SU-DHL-6 (cell line): ENCODE measurements at regions not wholly inside any gene's neighbourhood (a gene's known extent, or its start where the extent isn't known, plus 50 kb on each side); places are given as distances from the start of the nearest gene placed in this dataset.

ENCODE experiments used
- H2AFZ ChIP-seq: fragments of 200-600 bp; sonication (generic); 2 replicates; pipeline ENCODE4 v1.6.1; 2014; ENCODE audit warnings: low read depth, mild to moderate bottlenecking, moderate library complexity, mixed read lengths, antibody characterized with exemption, low read length; ENCODE audit not compliant: severe bottlenecking
- H3F3A ChIP-seq: fragments of 200-600 bp; shearing (Covaris generic); 2 replicates; pipeline ENCODE4 v1.6.0; 2016; ENCODE audit warnings: antibody characterized with exemption, mild to moderate bottlenecking; ENCODE audit not compliant: insufficient read depth
- H3K27ac ChIP-seq: fragments of 200-600 bp; sonication (generic); 2 replicates; pipeline ENCODE4 v1.5.1; 2016; ENCODE audit warnings: low read depth, mild to moderate bottlenecking, low read length, moderate library complexity, mixed read lengths
- H3K27me3 ChIP-seq: fragments of 200-600 bp; sonication (generic), shearing (Covaris generic); 2 replicates; pipeline ENCODE4 v1.6.0; 2014; ENCODE audit warnings: mild to moderate bottlenecking, low read length
- H3K36me3 ChIP-seq: fragments of 200-600 bp; sonication (generic); 2 replicates; pipeline ENCODE4 v1.6.1; 2014; ENCODE audit warnings: mild to moderate bottlenecking, low read length, mixed read lengths
- H3K4me2 ChIP-seq: fragments of 300-600, 200-600 bp; shearing (Covaris generic), sonication (generic); 2 replicates; pipeline ENCODE4 v1.6.0; 2014; ENCODE audit warnings: low read length, low read depth, mild to moderate bottlenecking; ENCODE audit not compliant: poor library complexity, severe bottlenecking
- H3K4me3 ChIP-seq: fragments of 200-600 bp; sonication (generic); 2 replicates; pipeline ENCODE4 v1.5.1; 2014; ENCODE audit warnings: antibody characterized with exemption, low read length, mild to moderate bottlenecking, mixed read lengths; ENCODE audit not compliant: insufficient read depth, poor library complexity, severe bottlenecking
- H3K79me2 ChIP-seq: fragments of 200-600 bp; sonication (generic); 2 replicates; pipeline ENCODE4 v1.6.1; 2014; ENCODE audit warnings: mild to moderate bottlenecking, low read length, moderate library complexity; ENCODE audit not compliant: insufficient read depth
- H3K9ac ChIP-seq: fragments of 200-600 bp; sonication (generic); 2 replicates; pipeline ENCODE4 v1.7.0; 2014; ENCODE audit warnings: mild to moderate bottlenecking, low read length
- H3K9me2 ChIP-seq: fragments of 200-600 bp; sonication (generic); replicated peaks from 2 replicates; pipeline ENCODE4 v1.6.1; 2014; ENCODE audit warnings: low read length; ENCODE audit not compliant: insufficient read depth
- H3K9me3 ChIP-seq: fragments of 200-600 bp; sonication (generic); 2 replicates; pipeline ENCODE4 v1.6.1; 2014; ENCODE audit warnings: low read length, mixed read lengths; ENCODE audit not compliant: insufficient read depth
- H4K20me1 ChIP-seq: fragments of 200-600 bp; sonication (generic); 2 replicates; pipeline ENCODE4 v1.6.1; 2014; ENCODE audit warnings: low read depth, mild to moderate bottlenecking, antibody characterized with exemption, low read length, moderate library complexity, mixed read lengths
- CTCF ChIP-seq: fragments of 200-600 bp; sonication (generic); IDR thresholded peaks from one replicate; pipeline ENCODE4 v1.5.1; 2017; ENCODE audit warnings: antibody characterized with exemption, mild to moderate bottlenecking, low read length, moderate library complexity; ENCODE audit not compliant: insufficient read depth, poor library complexity, severe bottlenecking
- EZH2phosphoT487 ChIP-seq: fragments of 200-600 bp; sonication (generic), shearing (Covaris generic); conservative IDR thresholded peaks from 2 replicates; pipeline ENCODE4 v1.6.1; 2018; ENCODE audit warnings: mild to moderate bottlenecking, antibody characterized with exemption, low read length, moderate library complexity, mixed read lengths

- H3K9ac ChIP-seq, result no peak overlapping the region
- no peaks in the 10 kb centered on the region for H3K27me3 ChIP-seq
- H3K9me3 ChIP-seq, result no peaks in the 10 kb centered on the region
- H3K4me3 ChIP-seq, result no peak overlapping the region
- no peaks in the 10 kb centered on the region for H4K20me1 ChIP-seq
- H3K9me2 ChIP-seq, result no peaks in the 10 kb centered on the region
- TF ChIP-seq EZH2phosphoT487 (no peak), CTCF (no peak)
- no peaks in the 10 kb centered on the region for H3K79me2 ChIP-seq
- no peak overlapping the region for H3K27ac ChIP-seq
- no peaks in the 10 kb centered on the region for H3F3A ChIP-seq
- no peak overlapping the region for H3K4me2 ChIP-seq
- H2AFZ ChIP-seq, result no peak overlapping the region
- no peaks in the 10 kb centered on the region for H3K36me3 ChIP-seq
Measured at GRCh38 chr5:174192901-174193300, 147.4 kb downstream of the NSG2 start.

GRCh38 chr5:174195517-174195916 lies 150.0 kb downstream of the NSG2 start:
- Histone ChIP-seq H3K4me3 (no peak overlapping the region), H3K9ac (no peak overlapping the region), H3F3A (no peaks in the 10 kb centered on the region), H2AFZ (no peak overlapping the region), H3K9me3 (no peaks in the 10 kb centered on the region), H3K36me3 (no peaks in the 10 kb centered on the region), H3K9me2 (no peaks in the 10 kb centered on the region), H3K27me3 (no peaks in the 10 kb centered on the region), H4K20me1 (no peaks in the 10 kb centered on the region), H3K27ac (no peak overlapping the region), H3K4me2 (no peak overlapping the region), H3K79me2 (no peaks in the 10 kb centered on the region)
- TF ChIP-seq EZH2phosphoT487, result no peak
- TF ChIP-seq CTCF, result no peak

- Histone ChIP-seq H4K20me1 (no peaks in the 10 kb centered on the region), H3K79me2 (no peaks in the 10 kb centered on the region), H3K4me2 (no peak overlapping the region), H2AFZ (no peak overlapping the region), H3K36me3 (no peaks in the 10 kb centered on the region), H3F3A (no peaks in the 10 kb centered on the region), H3K27me3 (no peaks in the 10 kb centered on the region), H3K9ac (no peak overlapping the region), H3K9me3 (no peaks in the 10 kb centered on the region), H3K27ac (no peak overlapping the region), H3K4me3 (no peak overlapping the region), H3K9me2 (no peaks in the 10 kb centered on the region)
- TF ChIP-seq EZH2phosphoT487, result no peak
- TF ChIP-seq CTCF, result no peak
Measured at GRCh38 chr5:174197929-174198328, 152.4 kb downstream of the NSG2 start.

GRCh38 chr5:174198541-174198940 lies 153.0 kb downstream of the NSG2 start:
- no peaks in the 10 kb centered on the region for H4K20me1 ChIP-seq
- H3K4me2 ChIP-seq, result no peak overlapping the region
- no peaks in the 10 kb centered on the region for H3K79me2 ChIP-seq
- no peak overlapping the region for H3K9ac ChIP-seq
- H3K36me3 ChIP-seq, result no peaks in the 10 kb centered on the region
- no peaks in the 10 kb centered on the region for H3F3A ChIP-seq
- H3K4me3 ChIP-seq, result no peak overlapping the region
- no peaks in the 10 kb centered on the region for H3K27me3 ChIP-seq
- H3K9me3 ChIP-seq, result no peaks in the 10 kb centered on the region
- TF ChIP-seq CTCF, result no peak
- TF ChIP-seq EZH2phosphoT487, result no peak
- no peak overlapping the region for H3K27ac ChIP-seq
- no peak overlapping the region for H2AFZ ChIP-seq
- no peaks in the 10 kb centered on the region for H3K9me2 ChIP-seq
